CD4-positive, alpha-beta T cell (primary cell): ENCODE measurements at regions not wholly inside any gene's neighbourhood (a gene's known extent, or its start where the extent isn't known, plus 50 kb on each side); places are given as distances from the start of the nearest gene placed in this dataset.

Experiments used
- ATAC-seq: fragments of 200-7000 bp; cut with Tn5 transposase; one replicate; pipeline ENCODE4 v1.10.0; 2022; ENCODE audit warnings: mild to moderate bottlenecking; ENCODE audit not compliant: poor library complexity
- CTCF ChIA-PET: fragments of 350-600 bp; sonication (Branson Sonifier 250); formaldehyde crosslinking; loops from one replicate; lab custom pipeline; 2021; ENCODE audit warnings: antibody characterized with exemption, inconsistent platforms; lab: Charles Lee
- POLR2A ChIA-PET: fragments of 350-600 bp; sonication (Branson Sonifier 250); formaldehyde crosslinking; loops from one replicate; lab custom pipeline; 2021; ENCODE audit warnings: antibody characterized with exemption, inconsistent platforms; lab: Charles Lee
- DNase-seq, 14 experiments: peaks; one replicate each; pipeline ENCODE4 v3.0.0-alpha.2; 2013 to 2020; ENCODE audit warnings: mixed read lengths in 2 of 14
- H3K27ac ChIP-seq, 2 donors: one replicate each; pipeline versions ENCODE4 v1.5.1 to v1.7.0; 2013; ENCODE audit warnings: low read length in 2 of 2, low read depth in 1 of 2, mild to moderate bottlenecking in 1 of 2
- H3K27me3 ChIP-seq, 2 experiments: 1 replicate in 1 of 2; 2 replicates in 1 of 2; pipeline versions ENCODE4 v1.6.1 to v1.7.0; 2013; ENCODE audit warnings: low read length in 2 of 2, control low read depth in 1 of 2, mild to moderate bottlenecking in 1 of 2, moderate library complexity in 1 of 2; ENCODE audit not compliant: insufficient read depth in 2 of 2, control insufficient read depth in 1 of 2
- H3K36me3 ChIP-seq: one replicate; pipeline ENCODE4 v1.6.1; 2013; ENCODE audit warnings: low read length, control low read depth; ENCODE audit not compliant: insufficient read depth
- H3K4me1 ChIP-seq: one replicate; pipeline ENCODE4 v1.6.1; 2013; ENCODE audit warnings: low read length, control low read depth; ENCODE audit not compliant: insufficient read depth
- H3K4me3 ChIP-seq: one replicate; pipeline ENCODE4 v1.5.1; 2013; ENCODE audit warnings: mild to moderate bottlenecking, low read length, moderate library complexity
- H3K9me3 ChIP-seq, 2 experiments: 1 replicate in 1 of 2; 2 replicates in 1 of 2; pipeline versions ENCODE4 v1.6.1 to v1.7.0; 2013; ENCODE audit warnings: low read length in 2 of 2, mild to moderate bottlenecking in 2 of 2, control low read depth in 1 of 2, moderate library complexity in 1 of 2; ENCODE audit not compliant: control insufficient read depth in 1 of 2, insufficient read depth in 1 of 2
- H3K27ac Mint-ChIP-seq: one replicate; pipeline ENCODE4 v1.8.0; 2020; ENCODE audit warnings: mixed read lengths
- H3K27me3 Mint-ChIP-seq: one replicate; pipeline ENCODE4 v1.8.0; 2021; ENCODE audit warnings: mixed read lengths
- H3K36me3 Mint-ChIP-seq: one replicate; pipeline ENCODE4 v1.8.0; 2021; ENCODE audit warnings: low read depth, mixed read lengths
- H3K4me1 Mint-ChIP-seq: one replicate; pipeline ENCODE4 v1.8.0; 2021; ENCODE audit warnings: low read depth, mixed read lengths
- H3K4me3 Mint-ChIP-seq: one replicate; pipeline ENCODE4 v1.8.0; 2020; ENCODE audit warnings: mild to moderate bottlenecking, mixed read lengths
- H3K9me3 Mint-ChIP-seq: one replicate; pipeline ENCODE4 v1.8.0; 2020; ENCODE audit warnings: mixed read lengths
- intact Hi-C, 2 experiments: fragments of 100-400 bp; cut with DNase I in 1 of 2; cut with micrococcal nuclease in 1 of 2; formaldehyde crosslinking; loops; one replicate each; pipeline versions ENCODE4 v1.15.1 to v1.9.0; 2023 to 2025; cut with DNase I, micrococcal nuclease
- TF ChIP-seq, protein P1 (sequence below): fragments of 200-600 bp; IDR thresholded peaks from one replicate; pipeline ENCODE4 v1.8.0; 2022; ENCODE audit warnings: antibody characterized with exemption, mild to moderate bottlenecking

GRCh38 chr5:54754420-54754819 lies 231.0 kb downstream of the ESM1 start:
- Histone ChIP-seq H3K36me3 (no peaks in the 10 kb centered on the region), H3K9me3 (no peaks in the 10 kb centered on the region), H3K27ac (no peak overlapping the region), H3K4me3 (no peak overlapping the region), H3K27me3 (no peaks in the 10 kb centered on the region), H3K4me1 (peaks cover 14% of the 10 kb centered on the region)
- no peak overlapping the region for H3K4me3 Mint-ChIP-seq
- ATAC-seq: no peak
- H3K4me1 Mint-ChIP-seq: peaks cover 24% of the 10 kb centered on the region
- H3K27ac Mint-ChIP-seq: no peak overlapping the region
- no peaks in the 10 kb centered on the region for H3K27me3 Mint-ChIP-seq
- ChIA-PET CTCF (no interaction called here), POLR2A (no interaction called here)
- no peak for DNase-seq
- TF ChIP-seq, protein P1, sequence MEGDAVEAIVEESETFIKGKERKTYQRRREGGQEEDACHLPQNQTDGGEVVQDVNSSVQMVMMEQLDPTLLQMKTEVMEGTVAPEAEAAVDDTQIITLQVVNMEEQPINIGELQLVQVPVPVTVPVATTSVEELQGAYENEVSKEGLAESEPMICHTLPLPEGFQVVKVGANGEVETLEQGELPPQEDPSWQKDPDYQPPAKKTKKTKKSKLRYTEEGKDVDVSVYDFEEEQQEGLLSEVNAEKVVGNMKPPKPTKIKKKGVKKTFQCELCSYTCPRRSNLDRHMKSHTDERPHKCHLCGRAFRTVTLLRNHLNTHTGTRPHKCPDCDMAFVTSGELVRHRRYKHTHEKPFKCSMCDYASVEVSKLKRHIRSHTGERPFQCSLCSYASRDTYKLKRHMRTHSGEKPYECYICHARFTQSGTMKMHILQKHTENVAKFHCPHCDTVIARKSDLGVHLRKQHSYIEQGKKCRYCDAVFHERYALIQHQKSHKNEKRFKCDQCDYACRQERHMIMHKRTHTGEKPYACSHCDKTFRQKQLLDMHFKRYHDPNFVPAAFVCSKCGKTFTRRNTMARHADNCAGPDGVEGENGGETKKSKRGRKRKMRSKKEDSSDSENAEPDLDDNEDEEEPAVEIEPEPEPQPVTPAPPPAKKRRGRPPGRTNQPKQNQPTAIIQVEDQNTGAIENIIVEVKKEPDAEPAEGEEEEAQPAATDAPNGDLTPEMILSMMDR: no peak
- no peaks in the 10 kb centered on the region for H3K36me3 Mint-ChIP-seq
- H3K9me3 Mint-ChIP-seq: no peaks in the 10 kb centered on the region
- intact Hi-C loops: loop anchor here in 1 of 2 experiments (10.0 kb wide), 1 partner anchor 70 kb away; no protein-coding TSS in a partner anchor

DNA sequence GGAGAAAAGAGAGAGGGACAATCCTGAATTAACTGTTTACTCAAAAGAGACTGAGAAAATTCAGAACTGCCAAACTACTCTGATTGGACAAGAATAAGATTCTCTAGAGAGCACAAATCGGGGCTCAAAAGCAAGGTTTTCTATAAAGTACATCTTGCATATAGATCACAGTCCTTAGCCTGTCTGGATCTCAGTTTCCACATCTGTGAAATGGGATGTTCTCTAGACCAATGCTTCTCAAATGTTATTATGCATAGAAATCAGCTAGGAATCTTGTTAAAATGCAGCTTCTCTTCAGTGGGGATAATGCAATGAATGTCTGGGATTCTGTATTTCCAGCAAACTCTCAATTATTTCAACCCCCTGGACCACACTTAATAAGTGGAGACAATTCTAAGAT lies 231.6 kb downstream of the ESM1 start:
- ATAC-seq (no peak), DNase-seq (no peak)
- H3K27ac ChIP-seq: no peak overlapping the region
- peaks cover 14% of the 10 kb centered on the region for H3K4me1 ChIP-seq
- H3K4me1 Mint-ChIP-seq: peaks cover 24% of the 10 kb centered on the region
- no peaks in the 10 kb centered on the region for H3K36me3 ChIP-seq
- TF ChIP-seq, protein P1: no peak
- H3K9me3 Mint-ChIP-seq: no peaks in the 10 kb centered on the region
- CTCF ChIA-PET: no interaction called here
- H3K36me3 Mint-ChIP-seq: no peaks in the 10 kb centered on the region
- H3K27me3 ChIP-seq: no peaks in the 10 kb centered on the region
- H3K27me3 Mint-ChIP-seq: no peaks in the 10 kb centered on the region
- intact Hi-C loops: loop anchor here in 1 of 2 experiments (10.0 kb wide), 1 partner anchor 71 kb away; no protein-coding TSS in a partner anchor
- POLR2A ChIA-PET: no interaction called here
- no peak overlapping the region for H3K27ac Mint-ChIP-seq
- H3K9me3 ChIP-seq: no peaks in the 10 kb centered on the region
- H3K4me3 Mint-ChIP-seq: no peak overlapping the region
- H3K4me3 ChIP-seq: no peak overlapping the region

DNA sequence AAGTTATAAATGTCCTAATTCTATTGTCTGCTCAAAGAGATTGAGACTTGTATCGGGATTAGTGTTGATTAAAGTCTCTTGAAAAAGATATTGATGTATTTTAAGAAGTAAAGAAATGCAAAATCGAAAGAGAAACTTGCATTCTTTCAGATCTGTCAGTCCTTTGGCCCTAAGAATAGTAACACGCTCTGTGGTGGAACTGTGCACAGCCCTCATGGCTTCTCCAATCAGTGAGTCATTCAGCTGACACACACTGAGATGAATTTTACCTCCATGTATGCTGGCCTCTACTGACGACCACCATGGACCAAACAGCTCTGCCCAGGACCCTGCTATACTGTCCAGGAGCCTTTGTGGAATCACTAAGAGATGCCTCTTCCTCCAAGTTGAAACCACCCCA lies 232.4 kb downstream of the ESM1 start:
- ATAC-seq (no peak), DNase-seq (peak in 4 of 14 experiments; percentile 18 to 71 (median 40))
- no peaks in the 10 kb centered on the region for H3K9me3 ChIP-seq
- H3K27me3 ChIP-seq: no peaks in the 10 kb centered on the region
- H3K9me3 Mint-ChIP-seq: no peaks in the 10 kb centered on the region
- H3K4me1 Mint-ChIP-seq: peaks cover 24% of the 10 kb centered on the region
- H3K4me3 ChIP-seq: no peak overlapping the region
- TF ChIP-seq, protein P1: no peak
- CTCF ChIA-PET: no interaction called here
- H3K27ac Mint-ChIP-seq: no peak overlapping the region
- peaks cover 14% of the 10 kb centered on the region for H3K4me1 ChIP-seq
- no peaks in the 10 kb centered on the region for H3K36me3 Mint-ChIP-seq
- POLR2A ChIA-PET: interaction anchor here (1.2 kb wide), 1 partner anchor 9 kb away, joined by 7 read pairs; no protein-coding TSS in a partner anchor
- no peak overlapping the region for H3K4me3 Mint-ChIP-seq
- intact Hi-C loops: loop anchor here in 1 of 2 experiments (10.0 kb wide), 1 partner anchor 72 kb away; no protein-coding TSS in a partner anchor
- no peak overlapping the region for H3K27ac ChIP-seq
- H3K36me3 ChIP-seq: no peaks in the 10 kb centered on the region
- H3K27me3 Mint-ChIP-seq: no peaks in the 10 kb centered on the region
